ENCODE measurements at regions not wholly inside any gene's neighbourhood (a gene's known extent, or its start where the extent isn't known, plus 50 kb on each side); places are given as distances from the start of the nearest gene placed in this dataset.

DNA sequence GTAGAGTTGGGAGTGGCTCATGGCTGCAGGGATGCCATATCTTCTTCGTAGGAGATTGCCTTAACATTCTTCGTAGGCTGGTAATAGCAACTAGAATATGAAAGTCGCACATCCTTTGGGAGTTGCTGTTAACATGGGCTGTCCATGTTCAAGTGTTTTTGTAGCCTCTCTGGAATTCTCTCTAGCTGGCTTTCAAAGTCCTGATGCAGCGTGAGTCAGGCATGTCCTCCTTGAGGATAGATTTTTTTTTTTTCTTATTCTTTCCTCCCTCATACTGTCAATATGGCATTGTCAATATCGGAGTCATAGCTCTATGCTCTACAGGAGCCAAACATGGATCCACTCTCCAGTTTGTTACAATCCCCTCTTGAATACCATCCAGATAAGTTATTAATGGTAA is 494.8 kb upstream of the WWC1 start:
- 50% methylated on average over 5 of the region's 5 CpGs for whole genome bisulfite sequencing (ENCODE audit: insufficient coverage, insufficient replicate concordance, low lambda C conversion rate, missing lambda C conversion rate)
- Histone ChIP-seq H4K20me1 (ENCODE audit: control insufficient read depth, insufficient read depth) (no peaks in the 10 kb centered on the region), H3K27me3 (replicated peaks in 1 of 2; ENCODE audit: control insufficient read depth in 2 of 2, insufficient read depth in 2 of 2, low read length in 1 of 2) (no peaks in the 10 kb centered on the region; a peak in 1 of 4 replicates), H3K9me3 (replicated peaks; ENCODE audit: control insufficient read depth, insufficient read depth, low read length) (no peaks in the 10 kb centered on the region), H3K36me3 (ENCODE audit: control insufficient read depth in 2 of 2, insufficient read depth in 2 of 2, low read length in 1 of 2) (no peaks in the 10 kb centered on the region), H3K27ac (ENCODE audit: control insufficient read depth, insufficient read depth) (no peak overlapping the region), H2AFZ (ENCODE audit: control insufficient read depth, low read depth, low read length) (no peak overlapping the region), H3K9ac (ENCODE audit: control insufficient read depth, insufficient read depth, low read length) (no peak overlapping the region), H3K4me1 (ENCODE audit: control insufficient read depth, insufficient read depth, low read length) (no peaks in the 10 kb centered on the region), H3K4me3 (no peak overlapping the region), H3K79me2 (ENCODE audit: control insufficient read depth, insufficient read depth, low read length) (no peaks in the 10 kb centered on the region), H3K4me2 (ENCODE audit: control insufficient read depth, insufficient read depth) (no peak overlapping the region)
- RAD21 ChIA-PET (ENCODE audit: unreplicated experiment), result interaction anchor here (1.1 kb wide), 1 partner anchor 11 kb away, joined by 3 read pairs; no protein-coding TSS in a partner anchor
- POLR2A ChIA-PET, result no interaction called here
- TF ChIP-seq PAX5 (IDR thresholded peaks at IDR 0.05; ENCODE audit: borderline replicate concordance, low read depth, low read length) (no peak), EED (IDR thresholded peaks at IDR 0.05; ENCODE audit: low read depth) (no peak), POLR2A (IDR thresholded peaks at IDR 0.05; ENCODE audit: low read depth, low read length) (no peak), STAT3 (IDR thresholded peaks at IDR 0.05; ENCODE audit: low read depth, low read length) (no peak), SRF (IDR thresholded peaks at IDR 0.05; ENCODE audit: low read depth in 2 of 2, low read length in 2 of 2) (no peak), BMI1 (IDR thresholded peaks at IDR 0.05; ENCODE audit: borderline replicate concordance) (no peak), ZNF217 (IDR thresholded peaks at IDR 0.05) (no peak), SMARCA5 (IDR thresholded peaks at IDR 0.05) (no peak), SMAD1 (IDR thresholded peaks at IDR 0.05; ENCODE audit: low read depth, partially characterized antibody) (no peak), CBX3 (IDR thresholded peaks at IDR 0.05; ENCODE audit: borderline replicate concordance, low read depth) (no peak), TARDBP (IDR thresholded peaks at IDR 0.05; ENCODE audit: borderline replicate concordance) (no peak)
- TF ChIP-seq, protein P1, sequence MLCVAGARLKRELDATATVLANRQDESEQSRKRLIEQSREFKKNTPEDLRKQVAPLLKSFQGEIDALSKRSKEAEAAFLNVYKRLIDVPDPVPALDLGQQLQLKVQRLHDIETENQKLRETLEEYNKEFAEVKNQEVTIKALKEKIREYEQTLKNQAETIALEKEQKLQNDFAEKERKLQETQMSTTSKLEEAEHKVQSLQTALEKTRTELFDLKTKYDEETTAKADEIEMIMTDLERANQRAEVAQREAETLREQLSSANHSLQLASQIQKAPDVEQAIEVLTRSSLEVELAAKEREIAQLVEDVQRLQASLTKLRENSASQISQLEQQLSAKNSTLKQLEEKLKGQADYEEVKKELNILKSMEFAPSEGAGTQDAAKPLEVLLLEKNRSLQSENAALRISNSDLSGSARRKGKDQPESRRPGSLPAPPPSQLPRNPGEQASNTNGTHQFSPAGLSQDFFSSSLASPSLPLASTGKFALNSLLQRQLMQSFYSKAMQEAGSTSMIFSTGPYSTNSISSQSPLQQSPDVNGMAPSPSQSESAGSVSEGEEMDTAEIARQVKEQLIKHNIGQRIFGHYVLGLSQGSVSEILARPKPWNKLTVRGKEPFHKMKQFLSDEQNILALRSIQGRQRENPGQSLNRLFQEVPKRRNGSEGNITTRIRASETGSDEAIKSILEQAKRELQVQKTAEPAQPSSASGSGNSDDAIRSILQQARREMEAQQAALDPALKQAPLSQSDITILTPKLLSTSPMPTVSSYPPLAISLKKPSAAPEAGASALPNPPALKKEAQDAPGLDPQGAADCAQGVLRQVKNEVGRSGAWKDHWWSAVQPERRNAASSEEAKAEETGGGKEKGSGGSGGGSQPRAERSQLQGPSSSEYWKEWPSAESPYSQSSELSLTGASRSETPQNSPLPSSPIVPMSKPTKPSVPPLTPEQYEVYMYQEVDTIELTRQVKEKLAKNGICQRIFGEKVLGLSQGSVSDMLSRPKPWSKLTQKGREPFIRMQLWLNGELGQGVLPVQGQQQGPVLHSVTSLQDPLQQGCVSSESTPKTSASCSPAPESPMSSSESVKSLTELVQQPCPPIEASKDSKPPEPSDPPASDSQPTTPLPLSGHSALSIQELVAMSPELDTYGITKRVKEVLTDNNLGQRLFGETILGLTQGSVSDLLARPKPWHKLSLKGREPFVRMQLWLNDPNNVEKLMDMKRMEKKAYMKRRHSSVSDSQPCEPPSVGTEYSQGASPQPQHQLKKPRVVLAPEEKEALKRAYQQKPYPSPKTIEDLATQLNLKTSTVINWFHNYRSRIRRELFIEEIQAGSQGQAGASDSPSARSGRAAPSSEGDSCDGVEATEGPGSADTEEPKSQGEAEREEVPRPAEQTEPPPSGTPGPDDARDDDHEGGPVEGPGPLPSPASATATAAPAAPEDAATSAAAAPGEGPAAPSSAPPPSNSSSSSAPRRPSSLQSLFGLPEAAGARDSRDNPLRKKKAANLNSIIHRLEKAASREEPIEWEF (IDR thresholded peaks at IDR 0.05; ENCODE audit: insufficient replicate concordance, low read depth, low read length), result no peak
- TF ChIP-seq, protein P2, sequence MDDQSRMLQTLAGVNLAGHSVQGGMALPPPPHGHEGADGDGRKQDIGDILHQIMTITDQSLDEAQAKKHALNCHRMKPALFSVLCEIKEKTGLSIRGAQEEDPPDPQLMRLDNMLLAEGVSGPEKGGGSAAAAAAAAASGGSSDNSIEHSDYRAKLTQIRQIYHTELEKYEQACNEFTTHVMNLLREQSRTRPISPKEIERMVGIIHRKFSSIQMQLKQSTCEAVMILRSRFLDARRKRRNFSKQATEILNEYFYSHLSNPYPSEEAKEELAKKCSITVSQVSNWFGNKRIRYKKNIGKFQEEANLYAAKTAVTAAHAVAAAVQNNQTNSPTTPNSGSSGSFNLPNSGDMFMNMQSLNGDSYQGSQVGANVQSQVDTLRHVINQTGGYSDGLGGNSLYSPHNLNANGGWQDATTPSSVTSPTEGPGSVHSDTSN (IDR thresholded peaks at IDR 0.05; ENCODE audit: insufficient replicate concordance, low read depth, low read length), result no peak
- TF ChIP-seq, protein P3, sequence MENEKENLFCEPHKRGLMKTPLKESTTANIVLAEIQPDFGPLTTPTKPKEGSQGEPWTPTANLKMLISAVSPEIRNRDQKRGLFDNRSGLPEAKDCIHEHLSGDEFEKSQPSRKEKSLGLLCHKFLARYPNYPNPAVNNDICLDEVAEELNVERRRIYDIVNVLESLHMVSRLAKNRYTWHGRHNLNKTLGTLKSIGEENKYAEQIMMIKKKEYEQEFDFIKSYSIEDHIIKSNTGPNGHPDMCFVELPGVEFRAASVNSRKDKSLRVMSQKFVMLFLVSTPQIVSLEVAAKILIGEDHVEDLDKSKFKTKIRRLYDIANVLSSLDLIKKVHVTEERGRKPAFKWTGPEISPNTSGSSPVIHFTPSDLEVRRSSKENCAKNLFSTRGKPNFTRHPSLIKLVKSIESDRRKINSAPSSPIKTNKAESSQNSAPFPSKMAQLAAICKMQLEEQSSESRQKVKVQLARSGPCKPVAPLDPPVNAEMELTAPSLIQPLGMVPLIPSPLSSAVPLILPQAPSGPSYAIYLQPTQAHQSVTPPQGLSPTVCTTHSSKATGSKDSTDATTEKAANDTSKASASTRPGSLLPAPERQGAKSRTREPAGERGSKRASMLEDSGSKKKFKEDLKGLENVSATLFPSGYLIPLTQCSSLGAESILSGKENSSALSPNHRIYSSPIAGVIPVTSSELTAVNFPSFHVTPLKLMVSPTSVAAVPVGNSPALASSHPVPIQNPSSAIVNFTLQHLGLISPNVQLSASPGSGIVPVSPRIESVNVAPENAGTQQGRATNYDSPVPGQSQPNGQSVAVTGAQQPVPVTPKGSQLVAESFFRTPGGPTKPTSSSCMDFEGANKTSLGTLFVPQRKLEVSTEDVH (IDR thresholded peaks at IDR 0.05; ENCODE audit: low read depth, partially characterized antibody), result no peak
- SMC1A ChIA-PET (ENCODE audit: uncharacterized antibody, unreplicated experiment), result interaction anchor here (1.0 kb wide), 1 partner anchor 33 kb away, joined by 3 read pairs; no protein-coding TSS in a partner anchor
- intact Hi-C loops (cut with micrococcal nuclease; ENCODE audit: unreplicated experiment), result no loop called here
- DNase-seq (ENCODE audit: low read depth, low spot score) (no peak), FAIRE-seq (no peak), ATAC-seq (no peak)
- CTCF ChIA-PET, result interaction anchor here (1.1 kb wide), 1 partner anchor 89 kb away, joined by 3 read pairs; no protein-coding TSS in a partner anchor
- BruUV-seq (replicated peaks), result no TSS peak
- in situ Hi-C loops (cut with MboI), result no loop called here

All from GM12878 (cell line).